ENCODE measurements at regions not wholly inside any gene's neighbourhood (a gene's known extent, or its start where the extent isn't known, plus 50 kb on each side); places are given as distances from the start of the nearest gene placed in this dataset.

GRCh38 chr9:31839273-31839672 lies 545.2 kb upstream of the ACO1 start:
- TF ChIP-seq, protein P1, sequence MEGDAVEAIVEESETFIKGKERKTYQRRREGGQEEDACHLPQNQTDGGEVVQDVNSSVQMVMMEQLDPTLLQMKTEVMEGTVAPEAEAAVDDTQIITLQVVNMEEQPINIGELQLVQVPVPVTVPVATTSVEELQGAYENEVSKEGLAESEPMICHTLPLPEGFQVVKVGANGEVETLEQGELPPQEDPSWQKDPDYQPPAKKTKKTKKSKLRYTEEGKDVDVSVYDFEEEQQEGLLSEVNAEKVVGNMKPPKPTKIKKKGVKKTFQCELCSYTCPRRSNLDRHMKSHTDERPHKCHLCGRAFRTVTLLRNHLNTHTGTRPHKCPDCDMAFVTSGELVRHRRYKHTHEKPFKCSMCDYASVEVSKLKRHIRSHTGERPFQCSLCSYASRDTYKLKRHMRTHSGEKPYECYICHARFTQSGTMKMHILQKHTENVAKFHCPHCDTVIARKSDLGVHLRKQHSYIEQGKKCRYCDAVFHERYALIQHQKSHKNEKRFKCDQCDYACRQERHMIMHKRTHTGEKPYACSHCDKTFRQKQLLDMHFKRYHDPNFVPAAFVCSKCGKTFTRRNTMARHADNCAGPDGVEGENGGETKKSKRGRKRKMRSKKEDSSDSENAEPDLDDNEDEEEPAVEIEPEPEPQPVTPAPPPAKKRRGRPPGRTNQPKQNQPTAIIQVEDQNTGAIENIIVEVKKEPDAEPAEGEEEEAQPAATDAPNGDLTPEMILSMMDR (IDR thresholded peaks at IDR 0.05) = no peak
- no peak for TF ChIP-seq POLR2A (IDR thresholded peaks at IDR 0.05)

All from testis (tissue), 2 donors.